ENCODE measurements at regions not wholly inside any gene's neighbourhood (a gene's known extent, or its start where the extent isn't known, plus 50 kb on each side); places are given as distances from the start of the nearest gene placed in this dataset.

DNA sequence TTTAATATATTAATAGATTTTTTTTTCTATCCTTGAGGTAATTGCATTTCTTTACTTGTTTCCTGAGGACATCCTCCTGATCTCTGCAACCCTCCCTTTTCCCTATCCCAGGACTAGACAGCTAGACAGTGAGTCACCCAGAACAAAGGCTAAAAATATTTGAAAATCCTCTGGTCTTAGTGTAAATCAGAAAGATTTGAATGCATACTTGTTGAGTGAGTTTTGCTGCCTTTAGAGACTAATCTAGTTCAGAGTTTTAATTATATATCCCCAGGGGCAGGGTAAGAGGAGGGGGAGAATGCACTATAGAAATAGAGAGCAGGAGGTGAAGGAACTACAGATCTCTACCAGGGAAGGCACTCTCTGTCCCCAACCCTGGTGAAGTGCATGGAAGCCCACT lies 202.3 kb upstream of the TCF4 start:
- TF ChIP-seq POLR2AphosphoS5 (IDR thresholded peaks at IDR 0.05): no peak
- TF ChIP-seq, protein P1, sequence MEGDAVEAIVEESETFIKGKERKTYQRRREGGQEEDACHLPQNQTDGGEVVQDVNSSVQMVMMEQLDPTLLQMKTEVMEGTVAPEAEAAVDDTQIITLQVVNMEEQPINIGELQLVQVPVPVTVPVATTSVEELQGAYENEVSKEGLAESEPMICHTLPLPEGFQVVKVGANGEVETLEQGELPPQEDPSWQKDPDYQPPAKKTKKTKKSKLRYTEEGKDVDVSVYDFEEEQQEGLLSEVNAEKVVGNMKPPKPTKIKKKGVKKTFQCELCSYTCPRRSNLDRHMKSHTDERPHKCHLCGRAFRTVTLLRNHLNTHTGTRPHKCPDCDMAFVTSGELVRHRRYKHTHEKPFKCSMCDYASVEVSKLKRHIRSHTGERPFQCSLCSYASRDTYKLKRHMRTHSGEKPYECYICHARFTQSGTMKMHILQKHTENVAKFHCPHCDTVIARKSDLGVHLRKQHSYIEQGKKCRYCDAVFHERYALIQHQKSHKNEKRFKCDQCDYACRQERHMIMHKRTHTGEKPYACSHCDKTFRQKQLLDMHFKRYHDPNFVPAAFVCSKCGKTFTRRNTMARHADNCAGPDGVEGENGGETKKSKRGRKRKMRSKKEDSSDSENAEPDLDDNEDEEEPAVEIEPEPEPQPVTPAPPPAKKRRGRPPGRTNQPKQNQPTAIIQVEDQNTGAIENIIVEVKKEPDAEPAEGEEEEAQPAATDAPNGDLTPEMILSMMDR (IDR thresholded peaks at IDR 0.05): no peak

Measured in prostate gland (tissue), 2 donors.